ENCODE measurements at regions not wholly inside any gene's neighbourhood (a gene's known extent, or its start where the extent isn't known, plus 50 kb on each side); places are given as distances from the start of the nearest gene placed in this dataset.
"Not testable (repeated sequence)": the region's sequence is repeated elsewhere in the genome, so short reads cannot be mapped to it uniquely, and the experiment has no call there.

DNA sequence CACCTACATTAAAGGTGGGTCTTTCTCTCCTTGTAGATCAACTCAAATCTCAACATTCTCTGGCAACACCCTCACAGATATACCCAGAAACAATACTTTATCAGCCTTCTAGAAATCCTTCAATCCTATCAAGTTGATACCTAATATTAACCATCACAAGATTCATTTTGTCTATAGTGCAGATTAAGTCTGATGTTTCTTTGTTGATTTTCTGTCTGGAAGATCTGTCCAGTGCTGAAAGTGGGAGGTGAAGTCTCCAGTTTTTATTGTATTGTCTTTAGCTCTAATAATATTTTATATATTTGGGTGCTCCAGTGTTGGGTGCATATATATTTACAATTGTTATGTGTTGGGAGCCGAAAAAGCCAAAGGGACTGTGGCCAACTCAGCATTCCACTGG lies 493.9 kb upstream of the ADGRB3 start:
- H3K27ac ChIP-seq (ENCODE audit: low read depth, low read length): no peak overlapping the region
- no peak overlapping the region for H3K9ac ChIP-seq (ENCODE audit: low read depth in 1 of 3, low read length in 3 of 3)
- peaks cover 0 to 4% (median 0%) of the 10 kb centered on the region in 3 donors for H3K9me3 ChIP-seq (ENCODE audit: control insufficient read depth in 3 of 3, low read length in 3 of 3)
- H3K4me3 ChIP-seq (ENCODE audit: low read length in 3 of 3): no peak overlapping the region
- H3K27me3 ChIP-seq (ENCODE audit: control insufficient read depth in 3 of 3, insufficient read depth in 3 of 3, low read length in 3 of 3): no peaks in the 10 kb centered on the region
- H3K4me1 ChIP-seq (ENCODE audit: control insufficient read depth in 3 of 3, insufficient read depth in 3 of 3, low read length in 3 of 3): no peaks in the 10 kb centered on the region
- H3K36me3 ChIP-seq (ENCODE audit: control insufficient read depth in 3 of 3, insufficient read depth in 3 of 3, low read length in 3 of 3): no peaks in the 10 kb centered on the region

DNA sequence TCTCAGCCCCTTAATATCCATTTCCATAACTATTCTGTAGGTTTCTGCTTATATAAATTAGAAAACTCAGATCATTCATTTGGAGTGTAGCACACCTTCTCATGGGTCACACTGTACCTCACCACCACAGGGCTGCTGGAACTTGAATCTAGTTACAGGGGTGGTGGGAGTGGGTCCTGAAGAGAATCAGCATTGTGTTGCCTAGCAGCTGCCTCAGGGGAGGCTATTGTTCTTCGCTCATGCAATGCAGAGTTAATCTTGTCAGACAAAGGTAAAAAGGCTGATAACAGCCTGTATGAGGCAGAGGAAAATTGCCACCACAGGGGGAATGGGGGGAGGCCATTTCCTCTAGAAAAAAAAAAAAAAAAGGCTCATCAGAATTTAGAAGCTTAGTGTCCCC lies 496.0 kb upstream of the ADGRB3 start:
- no peaks in the 10 kb centered on the region for H3K27me3 ChIP-seq (ENCODE audit: control insufficient read depth in 3 of 3, insufficient read depth in 3 of 3, low read length in 3 of 3)
- H3K27ac ChIP-seq (ENCODE audit: low read depth, low read length): no peak overlapping the region
- H3K9me3 ChIP-seq (ENCODE audit: control insufficient read depth in 3 of 3, low read length in 3 of 3): peaks cover 0 to 2% (median 0%) of the 10 kb centered on the region in 3 donors
- no peaks in the 10 kb centered on the region for H3K4me1 ChIP-seq (ENCODE audit: control insufficient read depth in 3 of 3, insufficient read depth in 3 of 3, low read length in 3 of 3)
- H3K36me3 ChIP-seq (ENCODE audit: control insufficient read depth in 3 of 3, insufficient read depth in 3 of 3, low read length in 3 of 3): no peaks in the 10 kb centered on the region
- H3K4me3 ChIP-seq (ENCODE audit: low read length in 3 of 3): no peak overlapping the region
- no peak overlapping the region for H3K9ac ChIP-seq (ENCODE audit: low read depth in 1 of 3, low read length in 3 of 3)

DNA sequence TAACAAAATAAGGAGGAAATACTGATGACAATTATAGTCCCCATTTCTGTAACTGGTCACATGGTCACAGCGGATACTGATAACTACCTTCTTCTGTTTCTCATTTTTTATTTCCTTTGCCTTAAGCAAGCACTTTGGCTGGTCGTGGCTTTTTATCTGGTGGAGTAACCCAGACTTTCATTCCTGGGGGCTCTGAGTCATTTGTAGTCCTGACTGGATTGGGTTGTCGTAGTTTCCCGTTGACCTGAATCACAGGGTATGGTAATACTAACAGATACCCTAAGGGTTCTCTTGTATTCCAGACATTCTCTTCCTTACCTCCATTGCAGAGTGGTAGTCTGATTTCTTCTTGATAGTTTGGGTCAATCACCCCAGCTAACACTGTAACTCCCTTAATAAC lies 500.3 kb upstream of the ADGRB3 start:
- Histone ChIP-seq H3K36me3 (ENCODE audit: control insufficient read depth in 3 of 3, insufficient read depth in 3 of 3, low read length in 3 of 3) (no peaks in the 10 kb centered on the region), H3K27ac (ENCODE audit: low read depth, low read length) (no peak overlapping the region), H3K9ac (ENCODE audit: low read depth in 1 of 3, low read length in 3 of 3) (no peak overlapping the region), H3K9me3 (ENCODE audit: control insufficient read depth in 3 of 3, low read length in 3 of 3) (no peaks in the 10 kb centered on the region), H3K27me3 (ENCODE audit: control insufficient read depth in 3 of 3, insufficient read depth in 3 of 3, low read length in 3 of 3) (no peaks in the 10 kb centered on the region), H3K4me1 (ENCODE audit: control insufficient read depth in 3 of 3, insufficient read depth in 3 of 3, low read length in 3 of 3) (no peaks in the 10 kb centered on the region), H3K4me3 (ENCODE audit: low read length in 3 of 3) (no peak overlapping the region)

DNA sequence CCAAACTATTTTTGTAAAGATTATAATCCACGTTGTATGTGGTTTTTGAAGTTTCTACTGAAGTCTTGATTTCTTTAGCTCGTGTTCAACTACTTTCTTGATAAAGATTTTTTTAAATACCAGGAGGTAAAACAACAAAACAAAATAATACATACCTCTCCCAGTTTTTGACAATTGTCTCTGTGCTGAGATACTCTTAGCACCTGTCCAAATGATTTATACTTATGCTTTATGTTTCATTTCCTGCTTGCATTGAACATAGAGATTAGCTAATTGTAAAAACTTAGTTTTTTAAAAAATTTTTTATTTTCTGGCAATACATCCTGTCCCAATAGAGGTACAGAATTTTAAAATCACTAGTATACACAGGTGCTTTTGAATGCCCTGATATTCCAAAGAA lies 506.9 kb upstream of the ADGRB3 start:
- H3K9me3 ChIP-seq (ENCODE audit: control insufficient read depth in 3 of 3, low read length in 3 of 3): no peaks in the 10 kb centered on the region
- no peak overlapping the region for H3K4me3 ChIP-seq (ENCODE audit: low read length in 3 of 3)
- H3K9ac ChIP-seq (ENCODE audit: low read depth in 1 of 3, low read length in 3 of 3): no peak overlapping the region
- no peaks in the 10 kb centered on the region for H3K4me1 ChIP-seq (ENCODE audit: control insufficient read depth in 3 of 3, insufficient read depth in 3 of 3, low read length in 3 of 3)
- H3K27me3 ChIP-seq (ENCODE audit: control insufficient read depth in 3 of 3, insufficient read depth in 3 of 3, low read length in 3 of 3): no peaks in the 10 kb centered on the region
- H3K27ac ChIP-seq (ENCODE audit: low read depth, low read length): no peak overlapping the region
- no peaks in the 10 kb centered on the region for H3K36me3 ChIP-seq (ENCODE audit: control insufficient read depth in 3 of 3, insufficient read depth in 3 of 3, low read length in 3 of 3)

DNA sequence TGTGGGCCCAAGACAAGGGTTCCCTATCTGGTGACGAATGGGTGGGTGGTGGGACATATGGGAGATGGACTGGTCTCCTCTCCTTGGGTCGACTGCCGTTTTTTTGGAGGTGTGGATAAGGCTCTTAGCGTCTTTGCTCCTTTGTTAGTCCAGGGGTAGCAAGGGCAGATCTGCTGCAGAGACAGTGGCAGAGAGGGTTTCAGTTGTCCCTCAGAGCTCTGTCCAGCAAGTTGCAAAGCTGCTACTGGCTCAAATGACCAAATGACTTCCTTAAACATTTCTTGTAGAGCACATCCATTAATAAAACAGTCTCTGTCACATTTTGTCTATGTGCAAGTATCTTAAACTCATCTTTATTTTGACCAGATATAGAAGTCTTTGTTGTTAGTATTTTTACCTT lies 508.0 kb upstream of the ADGRB3 start:
- H3K27ac ChIP-seq (ENCODE audit: low read depth, low read length): no peak overlapping the region
- no peak overlapping the region for H3K4me3 ChIP-seq (ENCODE audit: low read length in 3 of 3)
- H3K27me3 ChIP-seq (ENCODE audit: control insufficient read depth in 3 of 3, insufficient read depth in 3 of 3, low read length in 3 of 3): no peaks in the 10 kb centered on the region

DNA sequence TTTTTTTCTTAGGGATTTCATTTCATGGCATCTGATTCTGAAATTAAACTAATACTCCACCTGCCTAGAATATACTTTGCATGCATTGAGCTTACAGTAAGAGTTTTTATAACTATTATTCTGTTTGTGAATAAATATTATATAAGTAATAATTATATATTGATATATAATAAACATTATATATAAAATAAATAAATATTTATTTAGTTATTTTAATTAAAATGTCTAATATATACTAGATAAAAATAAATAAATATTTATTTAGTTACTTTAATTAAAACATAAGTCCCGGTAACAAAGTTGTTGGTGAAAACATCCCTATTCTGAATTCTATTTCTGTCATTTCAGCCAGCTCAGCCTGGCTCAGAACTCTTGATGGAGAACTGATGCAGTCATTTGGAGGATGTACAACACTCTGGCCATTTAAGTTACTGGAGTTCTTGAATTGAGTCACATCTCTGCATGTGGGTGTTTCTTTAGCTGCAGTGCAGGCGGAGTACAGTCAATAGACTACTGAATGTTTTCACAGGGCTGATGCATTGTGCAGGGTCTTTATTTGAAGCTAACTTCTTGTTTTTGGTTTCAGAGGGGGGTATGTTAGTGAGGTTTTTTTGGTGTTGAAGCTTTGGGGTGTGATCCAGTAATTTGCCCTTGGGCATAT lies 508.9 kb upstream of the ADGRB3 start:
- no peaks in the 10 kb centered on the region for H3K36me3 ChIP-seq (ENCODE audit: control insufficient read depth in 3 of 3, insufficient read depth in 3 of 3, low read length in 3 of 3)

More for the DNA sequence above, 508.0 kb upstream of the ADGRB3 start:
- no peaks in the 10 kb centered on the region for H3K36me3 ChIP-seq (ENCODE audit: control insufficient read depth in 3 of 3, insufficient read depth in 3 of 3, low read length in 3 of 3)
- no peaks in the 10 kb centered on the region for H3K9me3 ChIP-seq (ENCODE audit: control insufficient read depth in 3 of 3, low read length in 3 of 3)
- no peaks in the 10 kb centered on the region for H3K4me1 ChIP-seq (ENCODE audit: control insufficient read depth in 3 of 3, insufficient read depth in 3 of 3, low read length in 3 of 3)
- no peak overlapping the region for H3K9ac ChIP-seq (ENCODE audit: low read depth in 1 of 3, low read length in 3 of 3)

DNA sequence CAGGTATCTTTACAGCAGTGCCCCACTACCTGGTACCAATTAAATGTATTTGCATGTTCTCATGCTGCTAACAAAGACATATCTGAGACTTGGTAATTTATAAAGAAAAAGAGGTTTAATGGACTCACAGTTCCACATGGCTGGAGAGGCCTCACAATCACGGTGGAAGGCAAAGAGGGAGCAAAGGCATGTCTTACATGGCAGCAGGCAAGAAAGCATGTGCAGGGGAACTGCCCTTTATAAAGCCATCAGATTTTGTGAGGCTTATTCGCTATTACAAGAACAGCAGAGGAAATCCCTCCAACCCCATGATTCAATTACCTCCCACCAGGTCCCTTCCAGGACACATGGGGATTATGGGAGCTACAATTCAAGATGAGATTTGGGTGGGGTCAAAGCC lies 512.1 kb upstream of the ADGRB3 start:
- H3K9me3 ChIP-seq (ENCODE audit: control insufficient read depth in 3 of 3, low read length in 3 of 3); H3K4me1 ChIP-seq (ENCODE audit: control insufficient read depth in 3 of 3, insufficient read depth in 3 of 3, low read length in 3 of 3); H3K4me3 ChIP-seq (ENCODE audit: low read length in 3 of 3); H3K36me3 ChIP-seq (ENCODE audit: control insufficient read depth in 3 of 3, insufficient read depth in 3 of 3, low read length in 3 of 3); H3K27ac ChIP-seq (ENCODE audit: low read depth, low read length); H3K9ac ChIP-seq (ENCODE audit: low read depth in 1 of 3, low read length in 3 of 3); H3K27me3 ChIP-seq (ENCODE audit: control insufficient read depth in 3 of 3, insufficient read depth in 3 of 3, low read length in 3 of 3): not testable (repeated sequence)

More for the DNA sequence above, 508.9 kb upstream of the ADGRB3 start:
- Histone ChIP-seq H3K9me3 (ENCODE audit: control insufficient read depth in 3 of 3, low read length in 3 of 3) (no peaks in the 10 kb centered on the region), H3K4me3 (ENCODE audit: low read length in 3 of 3) (no peak overlapping the region), H3K4me1 (ENCODE audit: control insufficient read depth in 3 of 3, insufficient read depth in 3 of 3, low read length in 3 of 3) (no peaks in the 10 kb centered on the region), H3K9ac (ENCODE audit: low read depth in 1 of 3, low read length in 3 of 3) (no peak overlapping the region), H3K27ac (ENCODE audit: low read depth, low read length) (no peak overlapping the region), H3K27me3 (ENCODE audit: control insufficient read depth in 3 of 3, insufficient read depth in 3 of 3, low read length in 3 of 3) (no peaks in the 10 kb centered on the region)

DNA sequence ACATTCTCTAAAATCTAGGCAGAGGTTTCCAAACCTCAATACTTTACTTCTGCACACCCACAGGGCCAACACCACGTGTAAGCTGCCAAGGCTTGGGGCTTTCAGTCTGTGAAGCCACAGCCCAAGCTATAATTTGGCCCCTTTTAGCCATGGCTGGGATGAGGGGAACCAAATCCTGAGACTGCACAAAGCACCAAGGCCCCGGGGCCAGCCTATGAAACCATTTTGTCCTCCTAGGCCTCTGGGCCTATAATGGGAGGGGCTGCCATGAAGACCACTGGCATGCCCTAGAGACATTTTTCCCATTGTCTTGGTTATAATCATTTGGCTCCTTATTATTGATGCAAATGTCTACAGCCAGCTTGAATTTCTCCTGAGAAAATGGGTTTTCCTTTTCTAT lies 513.0 kb upstream of the ADGRB3 start:
- no peaks in the 10 kb centered on the region for H3K9me3 ChIP-seq (ENCODE audit: control insufficient read depth in 3 of 3, low read length in 3 of 3)
- H3K27me3 ChIP-seq (ENCODE audit: control insufficient read depth in 3 of 3, insufficient read depth in 3 of 3, low read length in 3 of 3): no peaks in the 10 kb centered on the region
- H3K36me3 ChIP-seq (ENCODE audit: control insufficient read depth in 3 of 3, insufficient read depth in 3 of 3, low read length in 3 of 3): no peaks in the 10 kb centered on the region
- H3K27ac ChIP-seq (ENCODE audit: low read depth, low read length): no peak overlapping the region
- no peak overlapping the region for H3K9ac ChIP-seq (ENCODE audit: low read depth in 1 of 3, low read length in 3 of 3)
- no peaks in the 10 kb centered on the region for H3K4me1 ChIP-seq (ENCODE audit: control insufficient read depth in 3 of 3, insufficient read depth in 3 of 3, low read length in 3 of 3)
- no peak overlapping the region for H3K4me3 ChIP-seq (ENCODE audit: low read length in 3 of 3)

DNA sequence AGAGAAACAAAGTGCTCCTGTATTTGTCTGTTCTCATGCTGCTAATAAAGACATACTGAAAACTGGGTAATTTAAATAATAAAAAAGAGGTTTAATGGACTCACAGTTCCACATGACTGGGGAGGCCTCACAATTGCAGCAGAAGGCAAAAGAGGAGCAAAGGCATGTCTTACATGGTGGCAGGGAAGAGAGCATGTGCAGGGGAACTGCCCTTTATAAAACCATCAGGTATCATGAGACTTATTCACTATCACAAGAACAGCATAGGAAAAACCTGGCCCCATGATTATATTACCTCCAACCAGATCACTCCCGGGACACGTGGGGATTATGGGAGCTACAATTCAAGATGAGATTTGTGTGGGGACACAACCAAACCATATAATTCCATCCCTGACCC lies 514.1 kb upstream of the ADGRB3 start:
- H3K4me3 ChIP-seq (ENCODE audit: low read length in 3 of 3); H3K9ac ChIP-seq (ENCODE audit: low read depth in 1 of 3, low read length in 3 of 3); H3K36me3 ChIP-seq (ENCODE audit: control insufficient read depth in 3 of 3, insufficient read depth in 3 of 3, low read length in 3 of 3); H3K27me3 ChIP-seq (ENCODE audit: control insufficient read depth in 3 of 3, insufficient read depth in 3 of 3, low read length in 3 of 3); H3K4me1 ChIP-seq (ENCODE audit: control insufficient read depth in 3 of 3, insufficient read depth in 3 of 3, low read length in 3 of 3); H3K9me3 ChIP-seq (ENCODE audit: control insufficient read depth in 3 of 3, low read length in 3 of 3); H3K27ac ChIP-seq (ENCODE audit: low read depth, low read length): not testable (repeated sequence)

DNA sequence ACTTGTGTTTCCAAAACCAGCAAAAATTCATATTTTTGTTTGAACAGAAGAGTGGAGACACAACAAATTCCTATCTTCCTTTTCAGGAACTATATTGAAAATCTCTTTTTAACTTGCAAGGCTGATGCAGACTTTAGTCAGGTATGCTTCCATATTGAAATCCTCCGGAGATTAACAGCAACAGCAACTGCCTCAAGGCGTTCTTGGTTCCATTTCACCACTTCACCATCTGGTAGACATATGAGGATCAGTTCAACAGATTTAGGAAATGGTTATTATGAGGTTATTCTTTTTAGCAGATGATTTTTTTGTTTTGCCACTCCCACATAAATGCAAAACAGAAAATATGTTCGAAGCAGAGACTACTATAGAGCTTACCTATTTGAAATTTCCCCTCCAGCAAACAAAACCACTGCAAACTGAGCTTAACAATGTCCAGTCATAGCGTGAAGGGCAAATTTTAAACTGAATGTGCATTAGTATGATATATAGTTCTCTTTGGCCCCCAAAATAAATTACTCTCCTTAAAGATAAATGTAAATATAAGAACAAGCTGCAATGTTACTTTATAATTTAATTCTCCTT lies 520.5 kb upstream of the ADGRB3 start:
- H3K36me3 ChIP-seq (ENCODE audit: control insufficient read depth in 3 of 3, insufficient read depth in 3 of 3, low read length in 3 of 3): no peaks in the 10 kb centered on the region
- no peak overlapping the region for H3K4me3 ChIP-seq (ENCODE audit: low read length in 3 of 3)
- H3K27me3 ChIP-seq (ENCODE audit: control insufficient read depth in 3 of 3, insufficient read depth in 3 of 3, low read length in 3 of 3): no peaks in the 10 kb centered on the region
- no peak overlapping the region for H3K27ac ChIP-seq (ENCODE audit: low read depth, low read length)
- H3K4me1 ChIP-seq (ENCODE audit: control insufficient read depth in 3 of 3, insufficient read depth in 3 of 3, low read length in 3 of 3): no peaks in the 10 kb centered on the region
- no peak overlapping the region for H3K9ac ChIP-seq (ENCODE audit: low read depth in 1 of 3, low read length in 3 of 3)
- H3K9me3 ChIP-seq (ENCODE audit: control insufficient read depth in 3 of 3, low read length in 3 of 3): no peaks in the 10 kb centered on the region
